ENCODE measurements at regions not wholly inside any gene's neighbourhood (a gene's known extent, or its start where the extent isn't known, plus 50 kb on each side); places are given as distances from the start of the nearest gene placed in this dataset.
"Not testable (repeated sequence)": the region's sequence is repeated elsewhere in the genome, so short reads cannot be mapped to it uniquely, and the experiment has no call there.

DNA sequence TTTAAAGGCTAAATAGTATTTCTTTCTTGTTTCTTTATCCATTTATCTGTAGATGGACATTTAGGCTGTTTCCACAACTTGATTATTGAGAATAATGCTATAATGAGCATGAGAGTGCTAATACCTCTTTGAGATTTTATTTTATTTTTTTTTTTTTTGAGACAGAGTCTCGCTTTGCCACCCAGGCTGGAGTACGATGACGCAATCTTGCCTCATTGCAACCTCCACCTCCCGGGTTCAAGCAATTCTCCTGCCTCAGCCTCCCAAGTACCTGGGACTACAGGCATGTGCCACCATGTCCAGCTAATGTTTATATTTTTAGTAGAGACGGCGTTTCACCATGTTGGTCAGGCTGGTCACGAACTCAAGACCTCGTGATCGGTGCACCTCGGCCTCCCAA, 366.5 kb upstream of the PODXL start:
- TF ChIP-seq ZNF274 (IDR thresholded peaks at IDR 0.05; ENCODE audit: low read depth, low read length); YY1 (IDR thresholded peaks at IDR 0.05; ENCODE audit: insufficient read depth, insufficient read length); SUZ12 (IDR thresholded peaks at IDR 0.05; ENCODE audit: extremely low read depth, insufficient read depth, insufficient read length): not testable (repeated sequence)

Measured in NT2/D1 (cell line).